ENCODE measurements at regions not wholly inside any gene's neighbourhood (a gene's known extent, or its start where the extent isn't known, plus 50 kb on each side); places are given as distances from the start of the nearest gene placed in this dataset.

DNA sequence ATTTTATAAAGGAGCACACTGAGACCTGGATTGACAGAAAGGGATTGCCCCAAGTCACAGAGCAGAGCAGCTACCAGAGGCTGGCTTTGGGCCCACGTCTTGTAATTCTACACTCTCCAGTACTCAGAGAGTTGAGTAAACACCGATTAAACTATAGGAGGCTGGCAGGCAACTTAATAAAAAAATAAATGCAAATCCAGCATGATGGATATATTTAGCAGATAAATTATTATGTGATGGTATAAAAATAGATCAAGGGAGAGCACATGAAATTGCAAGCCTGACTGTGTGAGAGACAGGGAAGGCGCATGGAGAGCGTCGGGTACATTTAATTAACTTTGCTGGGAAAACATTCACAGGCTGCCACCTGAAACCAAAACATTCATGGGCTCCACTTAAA is 87.7 kb upstream of the CCL2 start:
- intact Hi-C loops (cut with micrococcal nuclease; ENCODE audit: unreplicated experiment), result no loop called here
- ATAC-seq (no peak), DNase-seq (ENCODE audit: low spot score) (no peak), FAIRE-seq (no peak)
- POLR2A ChIA-PET, result no interaction called here
- H3K4me3 ChIP-seq (replicated peaks in 1 of 3; ENCODE audit: insufficient read depth in 1 of 3, low read depth in 2 of 3, low read length in 3 of 3), result no peak overlapping the region
- 10% methylated on average over 5 of the region's 5 CpGs for WGBS (ENCODE audit: low lambda C conversion rate)
- no TSS peak for BruUV-seq (replicated peaks)
- no peaks in the 10 kb centered on the region for H3K27me3 ChIP-seq (ENCODE audit: control insufficient read depth in 1 of 2, insufficient read depth in 2 of 2, low read length in 2 of 2)
- no peaks in the 10 kb centered on the region for H3K4me1 ChIP-seq (ENCODE audit: insufficient read depth, low read length)
- no peaks in the 10 kb centered on the region for H3K9me3 ChIP-seq (ENCODE audit: low read length)
- in situ Hi-C loops (cut with HindIII; ENCODE audit: extremely low pct_ligation_motif_present, low pct_unique_long_range_greater_than_20kb), result no loop called here
- no peak overlapping the region for H2AFZ ChIP-seq (ENCODE audit: low read length)
- H3K9ac ChIP-seq (ENCODE audit: insufficient read depth, low read depth, low read length), result no peak overlapping the region
- H3K79me2 ChIP-seq (ENCODE audit: insufficient read depth, low read length), result no peaks in the 10 kb centered on the region
- H3K27ac ChIP-seq (ENCODE audit: extremely low read length, insufficient read depth, low read length), result no peak overlapping the region
- CTCF ChIA-PET (ENCODE audit: low intra/inter-chr PET ratio, low total read pairs), result no interaction called here
- H4K20me1 ChIP-seq (ENCODE audit: insufficient read depth, low read length), result no peaks in the 10 kb centered on the region
- H3K36me3 ChIP-seq (replicated peaks in 1 of 2; ENCODE audit: control insufficient read depth in 1 of 2, insufficient read depth in 2 of 2, low read length in 2 of 2), result no peaks in the 10 kb centered on the region
- H3K4me2 ChIP-seq (ENCODE audit: low read depth, low read length), result no peak overlapping the region
- TF ChIP-seq, protein P1, sequence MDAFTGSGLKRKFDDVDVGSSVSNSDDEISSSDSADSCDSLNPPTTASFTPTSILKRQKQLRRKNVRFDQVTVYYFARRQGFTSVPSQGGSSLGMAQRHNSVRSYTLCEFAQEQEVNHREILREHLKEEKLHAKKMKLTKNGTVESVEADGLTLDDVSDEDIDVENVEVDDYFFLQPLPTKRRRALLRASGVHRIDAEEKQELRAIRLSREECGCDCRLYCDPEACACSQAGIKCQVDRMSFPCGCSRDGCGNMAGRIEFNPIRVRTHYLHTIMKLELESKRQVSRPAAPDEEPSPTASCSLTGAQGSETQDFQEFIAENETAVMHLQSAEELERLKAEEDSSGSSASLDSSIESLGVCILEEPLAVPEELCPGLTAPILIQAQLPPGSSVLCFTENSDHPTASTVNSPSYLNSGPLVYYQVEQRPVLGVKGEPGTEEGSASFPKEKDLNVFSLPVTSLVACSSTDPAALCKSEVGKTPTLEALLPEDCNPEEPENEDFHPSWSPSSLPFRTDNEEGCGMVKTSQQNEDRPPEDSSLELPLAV (CRISPR knock-in tag; conservative IDR thresholded peaks at IDR 0.05; ENCODE audit: low read depth), result no peak
- TF ChIP-seq RFXANK (CRISPR knock-in tag; IDR thresholded peaks at IDR 0.05) (no peak), KMT2B (CRISPR knock-in tag; IDR thresholded peaks at IDR 0.05) (no peak), ZNF572 (CRISPR knock-in tag; IDR thresholded peaks at IDR 0.05) (no peak), NFKBIZ (CRISPR knock-in tag; IDR thresholded peaks at IDR 0.05) (no peak), ZNF331 (CRISPR knock-in tag; IDR thresholded peaks at IDR 0.05) (no peak), ZNF747 (CRISPR knock-in tag; IDR thresholded peaks at IDR 0.05; ENCODE audit: borderline replicate concordance) (no peak), SP2 (CRISPR knock-in tag; IDR thresholded peaks at IDR 0.05) (no peak), ZNF337 (CRISPR knock-in tag; IDR thresholded peaks at IDR 0.05; ENCODE audit: borderline replicate concordance, low read depth) (no peak), ZNF235 (CRISPR knock-in tag; IDR thresholded peaks at IDR 0.05; ENCODE audit: borderline replicate concordance) (no peak), ZNF577 (CRISPR knock-in tag; IDR thresholded peaks at IDR 0.05; ENCODE audit: borderline replicate concordance, low read depth) (no peak)
- TF ChIP-seq, protein P2, sequence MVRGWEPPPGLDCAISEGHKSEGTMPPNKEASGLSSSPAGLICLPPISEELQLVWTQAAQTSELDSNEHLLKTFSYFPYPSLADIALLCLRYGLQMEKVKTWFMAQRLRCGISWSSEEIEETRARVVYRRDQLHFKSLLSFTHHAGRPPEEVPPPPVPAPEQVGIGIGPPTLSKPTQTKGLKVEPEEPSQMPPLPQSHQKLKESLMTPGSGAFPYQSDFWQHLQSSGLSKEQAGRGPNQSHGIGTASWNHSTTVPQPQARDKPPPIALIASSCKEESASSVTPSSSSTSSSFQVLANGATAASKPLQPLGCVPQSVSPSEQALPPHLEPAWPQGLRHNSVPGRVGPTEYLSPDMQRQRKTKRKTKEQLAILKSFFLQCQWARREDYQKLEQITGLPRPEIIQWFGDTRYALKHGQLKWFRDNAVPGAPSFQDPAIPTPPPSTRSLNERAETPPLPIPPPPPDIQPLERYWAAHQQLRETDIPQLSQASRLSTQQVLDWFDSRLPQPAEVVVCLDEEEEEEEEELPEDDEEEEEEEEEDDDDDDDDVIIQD (CRISPR knock-in tag; IDR thresholded peaks at IDR 0.05; ENCODE audit: low read depth), result no peak
- TF ChIP-seq, protein P3, sequence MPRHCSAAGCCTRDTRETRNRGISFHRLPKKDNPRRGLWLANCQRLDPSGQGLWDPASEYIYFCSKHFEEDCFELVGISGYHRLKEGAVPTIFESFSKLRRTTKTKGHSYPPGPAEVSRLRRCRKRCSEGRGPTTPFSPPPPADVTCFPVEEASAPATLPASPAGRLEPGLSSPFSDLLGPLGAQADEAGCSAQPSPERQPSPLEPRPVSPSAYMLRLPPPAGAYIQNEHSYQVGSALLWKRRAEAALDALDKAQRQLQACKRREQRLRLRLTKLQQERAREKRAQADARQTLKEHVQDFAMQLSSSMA (CRISPR knock-in tag; IDR thresholded peaks at IDR 0.05), result no peak
- TF ChIP-seq, protein P4, sequence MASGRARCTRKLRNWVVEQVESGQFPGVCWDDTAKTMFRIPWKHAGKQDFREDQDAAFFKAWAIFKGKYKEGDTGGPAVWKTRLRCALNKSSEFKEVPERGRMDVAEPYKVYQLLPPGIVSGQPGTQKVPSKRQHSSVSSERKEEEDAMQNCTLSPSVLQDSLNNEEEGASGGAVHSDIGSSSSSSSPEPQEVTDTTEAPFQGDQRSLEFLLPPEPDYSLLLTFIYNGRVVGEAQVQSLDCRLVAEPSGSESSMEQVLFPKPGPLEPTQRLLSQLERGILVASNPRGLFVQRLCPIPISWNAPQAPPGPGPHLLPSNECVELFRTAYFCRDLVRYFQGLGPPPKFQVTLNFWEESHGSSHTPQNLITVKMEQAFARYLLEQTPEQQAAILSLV (CRISPR knock-in tag; IDR thresholded peaks at IDR 0.05; ENCODE audit: borderline replicate concordance), result no peak
- TF ChIP-seq, protein P5, sequence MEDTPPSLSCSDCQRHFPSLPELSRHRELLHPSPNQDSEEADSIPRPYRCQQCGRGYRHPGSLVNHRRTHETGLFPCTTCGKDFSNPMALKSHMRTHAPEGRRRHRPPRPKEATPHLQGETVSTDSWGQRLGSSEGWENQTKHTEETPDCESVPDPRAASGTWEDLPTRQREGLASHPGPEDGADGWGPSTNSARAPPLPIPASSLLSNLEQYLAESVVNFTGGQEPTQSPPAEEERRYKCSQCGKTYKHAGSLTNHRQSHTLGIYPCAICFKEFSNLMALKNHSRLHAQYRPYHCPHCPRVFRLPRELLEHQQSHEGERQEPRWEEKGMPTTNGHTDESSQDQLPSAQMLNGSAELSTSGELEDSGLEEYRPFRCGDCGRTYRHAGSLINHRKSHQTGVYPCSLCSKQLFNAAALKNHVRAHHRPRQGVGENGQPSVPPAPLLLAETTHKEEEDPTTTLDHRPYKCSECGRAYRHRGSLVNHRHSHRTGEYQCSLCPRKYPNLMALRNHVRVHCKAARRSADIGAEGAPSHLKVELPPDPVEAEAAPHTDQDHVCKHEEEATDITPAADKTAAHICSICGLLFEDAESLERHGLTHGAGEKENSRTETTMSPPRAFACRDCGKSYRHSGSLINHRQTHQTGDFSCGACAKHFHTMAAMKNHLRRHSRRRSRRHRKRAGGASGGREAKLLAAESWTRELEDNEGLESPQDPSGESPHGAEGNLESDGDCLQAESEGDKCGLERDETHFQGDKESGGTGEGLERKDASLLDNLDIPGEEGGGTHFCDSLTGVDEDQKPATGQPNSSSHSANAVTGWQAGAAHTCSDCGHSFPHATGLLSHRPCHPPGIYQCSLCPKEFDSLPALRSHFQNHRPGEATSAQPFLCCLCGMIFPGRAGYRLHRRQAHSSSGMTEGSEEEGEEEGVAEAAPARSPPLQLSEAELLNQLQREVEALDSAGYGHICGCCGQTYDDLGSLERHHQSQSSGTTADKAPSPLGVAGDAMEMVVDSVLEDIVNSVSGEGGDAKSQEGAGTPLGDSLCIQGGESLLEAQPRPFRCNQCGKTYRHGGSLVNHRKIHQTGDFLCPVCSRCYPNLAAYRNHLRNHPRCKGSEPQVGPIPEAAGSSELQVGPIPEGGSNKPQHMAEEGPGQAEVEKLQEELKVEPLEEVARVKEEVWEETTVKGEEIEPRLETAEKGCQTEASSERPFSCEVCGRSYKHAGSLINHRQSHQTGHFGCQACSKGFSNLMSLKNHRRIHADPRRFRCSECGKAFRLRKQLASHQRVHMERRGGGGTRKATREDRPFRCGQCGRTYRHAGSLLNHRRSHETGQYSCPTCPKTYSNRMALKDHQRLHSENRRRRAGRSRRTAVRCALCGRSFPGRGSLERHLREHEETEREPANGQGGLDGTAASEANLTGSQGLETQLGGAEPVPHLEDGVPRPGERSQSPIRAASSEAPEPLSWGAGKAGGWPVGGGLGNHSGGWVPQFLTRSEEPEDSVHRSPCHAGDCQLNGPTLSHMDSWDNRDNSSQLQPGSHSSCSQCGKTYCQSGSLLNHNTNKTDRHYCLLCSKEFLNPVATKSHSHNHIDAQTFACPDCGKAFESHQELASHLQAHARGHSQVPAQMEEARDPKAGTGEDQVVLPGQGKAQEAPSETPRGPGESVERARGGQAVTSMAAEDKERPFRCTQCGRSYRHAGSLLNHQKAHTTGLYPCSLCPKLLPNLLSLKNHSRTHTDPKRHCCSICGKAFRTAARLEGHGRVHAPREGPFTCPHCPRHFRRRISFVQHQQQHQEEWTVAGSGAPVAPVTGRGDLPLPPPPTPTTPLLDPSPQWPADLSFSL (CRISPR knock-in tag; IDR thresholded peaks at IDR 0.05), result no peak

Measured in HepG2 (cell line).